Fibroblast of pulmonary artery (primary cell): ENCODE measurements at regions not wholly inside any gene's neighbourhood (a gene's known extent, or its start where the extent isn't known, plus 50 kb on each side); places are given as distances from the start of the nearest gene placed in this dataset.

ENCODE experiments used
- DNase-seq: peaks from one replicate; pipeline ENCODE4 v3.0.0-alpha.2; 2010; ENCODE audit warnings: low read depth
- H3K4me3 ChIP-seq: replicated peaks from 2 replicates; pipeline ENCODE4 v1.5.1; 2011; ENCODE audit warnings: low read depth, mild to moderate bottlenecking, control low read depth, low read length, moderate library complexity
- TF ChIP-seq, protein P1 (sequence below): IDR thresholded peaks from 2 replicates; pipeline ENCODE4 v1.5.1; 2011; ENCODE audit warnings: mild to moderate bottlenecking, control low read depth, low read length, inconsistent platforms; ENCODE audit errors: missing control alignments

DNA sequence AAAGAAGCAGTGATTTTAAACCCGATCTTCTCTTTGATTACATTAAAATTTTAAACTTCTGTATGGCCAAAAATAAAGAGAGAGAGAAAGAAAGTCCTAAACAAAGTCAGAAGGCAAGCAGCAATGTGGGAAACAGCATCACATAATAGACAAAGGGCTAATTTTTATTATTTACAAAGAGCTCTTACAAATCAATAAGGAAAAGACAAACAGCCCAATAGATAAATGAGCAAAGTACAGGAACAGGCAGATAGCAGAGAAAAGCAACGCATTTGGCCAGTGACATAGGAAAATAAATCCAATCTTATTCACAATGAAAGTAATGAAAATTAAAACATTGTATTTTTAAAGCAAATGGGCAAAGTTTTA lies 93.1 kb downstream of the SALL1 start:
- H3K4me3 ChIP-seq: no peak overlapping the region
- DNase-seq: no peak
- TF ChIP-seq, protein P1, sequence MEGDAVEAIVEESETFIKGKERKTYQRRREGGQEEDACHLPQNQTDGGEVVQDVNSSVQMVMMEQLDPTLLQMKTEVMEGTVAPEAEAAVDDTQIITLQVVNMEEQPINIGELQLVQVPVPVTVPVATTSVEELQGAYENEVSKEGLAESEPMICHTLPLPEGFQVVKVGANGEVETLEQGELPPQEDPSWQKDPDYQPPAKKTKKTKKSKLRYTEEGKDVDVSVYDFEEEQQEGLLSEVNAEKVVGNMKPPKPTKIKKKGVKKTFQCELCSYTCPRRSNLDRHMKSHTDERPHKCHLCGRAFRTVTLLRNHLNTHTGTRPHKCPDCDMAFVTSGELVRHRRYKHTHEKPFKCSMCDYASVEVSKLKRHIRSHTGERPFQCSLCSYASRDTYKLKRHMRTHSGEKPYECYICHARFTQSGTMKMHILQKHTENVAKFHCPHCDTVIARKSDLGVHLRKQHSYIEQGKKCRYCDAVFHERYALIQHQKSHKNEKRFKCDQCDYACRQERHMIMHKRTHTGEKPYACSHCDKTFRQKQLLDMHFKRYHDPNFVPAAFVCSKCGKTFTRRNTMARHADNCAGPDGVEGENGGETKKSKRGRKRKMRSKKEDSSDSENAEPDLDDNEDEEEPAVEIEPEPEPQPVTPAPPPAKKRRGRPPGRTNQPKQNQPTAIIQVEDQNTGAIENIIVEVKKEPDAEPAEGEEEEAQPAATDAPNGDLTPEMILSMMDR: no peak

DNA sequence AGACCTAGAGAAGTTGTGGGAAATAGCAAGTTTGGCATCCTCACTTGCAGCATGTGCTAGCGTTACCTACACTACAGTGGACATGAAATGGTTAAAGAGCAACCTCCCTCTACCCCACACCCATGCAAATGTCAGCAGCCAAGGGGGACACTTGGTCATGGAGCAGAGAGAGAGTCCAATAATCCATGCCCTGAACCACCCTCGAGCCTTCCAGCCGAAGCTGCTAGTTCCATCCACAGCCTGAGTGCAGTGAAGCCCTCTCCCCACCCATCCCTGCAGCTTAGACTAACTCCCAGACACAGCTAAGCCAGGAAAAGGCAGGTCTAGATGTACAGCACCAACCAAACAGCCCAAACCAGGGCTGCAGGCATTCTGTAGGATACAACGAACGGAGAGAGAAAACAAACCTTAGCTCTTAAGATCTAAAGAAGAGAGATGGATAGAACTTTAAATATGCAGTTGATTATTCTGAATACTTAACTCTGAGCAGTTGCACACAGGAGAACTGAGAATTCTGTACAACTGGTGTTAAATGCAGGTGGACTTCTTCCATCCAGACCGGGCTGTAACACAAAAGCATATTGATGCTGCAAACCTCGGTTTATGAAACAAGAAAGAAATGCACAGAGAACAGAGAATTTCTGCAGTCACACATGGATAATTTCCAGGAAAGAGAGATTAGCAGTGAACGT lies 93.8 kb downstream of the SALL1 start:
- H3K4me3 ChIP-seq: no peak overlapping the region
- no peak for DNase-seq
- TF ChIP-seq, protein P1: no peak

DNA sequence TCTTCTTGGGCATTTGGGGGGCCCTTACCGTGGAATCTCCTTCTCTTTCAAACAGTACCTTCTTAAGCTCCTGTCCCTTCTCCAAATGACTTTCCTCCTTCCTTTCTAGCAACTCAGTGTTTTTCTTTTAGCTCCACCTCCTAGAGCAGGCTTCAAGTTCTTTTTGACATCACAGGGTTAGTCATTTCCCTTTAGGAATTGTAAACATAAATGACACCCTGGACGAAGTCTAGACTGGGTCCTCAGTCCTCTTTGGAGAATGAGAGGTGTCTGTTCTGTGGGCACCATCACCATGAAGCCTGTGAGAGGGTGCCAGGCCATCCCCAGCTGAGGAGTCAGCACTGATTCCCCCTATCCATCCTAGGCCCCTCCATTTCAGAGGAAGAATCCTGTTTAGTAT lies 94.7 kb downstream of the SALL1 start:
- TF ChIP-seq, protein P1: no peak
- DNase-seq: no peak
- no peak overlapping the region for H3K4me3 ChIP-seq

- DNase-seq: no peak
- no peak overlapping the region for H3K4me3 ChIP-seq
- TF ChIP-seq, protein P1: no peak
Measured at GRCh38 chr16:51055434-51055833, 95.6 kb downstream of the SALL1 start.

GRCh38 chr16:51053775-51054174 lies 97.3 kb downstream of the SALL1 start:
- no peak for DNase-seq
- TF ChIP-seq, protein P1: no peak
- no peak overlapping the region for H3K4me3 ChIP-seq

GRCh38 chr16:51051671-51052070 lies 99.4 kb downstream of the SALL1 start:
- no peak for DNase-seq
- TF ChIP-seq, protein P1: no peak
- H3K4me3 ChIP-seq: no peak overlapping the region

DNA sequence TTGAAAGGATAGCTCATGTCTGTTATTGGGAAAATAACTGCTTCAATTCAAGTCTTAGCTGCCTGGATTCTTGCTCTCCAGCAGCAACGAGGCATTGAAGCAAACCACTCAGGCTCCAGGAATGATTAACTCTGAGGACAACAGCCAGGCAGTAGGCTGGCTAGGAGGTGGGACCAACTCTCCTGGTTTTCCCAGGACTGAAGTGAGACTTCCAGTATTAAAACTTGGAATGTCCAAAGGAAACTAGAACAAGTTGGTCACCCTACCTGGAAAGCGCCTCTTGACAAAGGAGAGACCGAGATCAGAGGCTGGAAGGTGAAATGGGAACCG lies 100.7 kb downstream of the SALL1 start:
- H3K4me3 ChIP-seq: no peak overlapping the region
- TF ChIP-seq, protein P1: no peak
- no peak for DNase-seq
